ENCODE measurements at regions not wholly inside any gene's neighbourhood (a gene's known extent, or its start where the extent isn't known, plus 50 kb on each side); places are given as distances from the start of the nearest gene placed in this dataset.

DNA sequence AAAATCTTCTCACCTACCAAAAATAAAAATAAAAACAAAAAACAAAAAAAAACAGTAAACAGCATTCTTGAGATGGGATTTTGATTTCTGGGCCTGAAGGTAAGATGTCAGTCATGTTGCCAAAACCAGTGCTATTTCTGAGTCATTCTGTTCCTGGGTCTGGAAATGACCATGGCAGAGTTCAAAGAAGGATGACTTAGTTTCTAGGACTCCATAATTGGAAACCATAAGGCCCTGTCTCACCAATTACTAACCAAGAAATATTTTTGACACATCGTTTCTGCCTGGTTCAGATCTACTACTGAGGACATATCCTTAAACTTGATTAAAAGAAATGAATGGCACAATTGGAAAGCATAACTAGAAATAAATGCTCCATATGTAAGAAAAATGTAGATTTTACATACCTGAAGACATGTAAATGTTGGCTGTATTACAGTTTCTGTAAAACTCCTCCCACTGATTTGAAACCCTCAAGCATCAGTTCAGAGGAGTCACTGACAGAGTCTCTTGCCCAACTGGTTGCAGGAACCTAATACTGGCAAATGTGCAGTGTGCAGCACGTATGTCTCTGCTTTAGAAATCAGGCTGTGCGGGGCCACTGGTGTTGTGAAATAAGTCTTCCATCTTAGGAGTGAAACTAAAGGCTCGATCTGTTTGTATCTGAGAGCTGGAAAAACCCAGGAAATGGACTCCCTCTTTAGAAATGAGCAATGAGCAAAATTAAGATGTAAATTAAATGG lies 84.8 kb upstream of the EGR2 start:
- Histone ChIP-seq H3K27me3 (ENCODE audit: insufficient read depth, low read depth, severe bottlenecking) (peaks cover 43% of the 10 kb centered on the region), H3K27ac (no peak overlapping the region), H3K4me3 (ENCODE audit: low read depth, low read length) (no peak overlapping the region), H3K36me3 (no peaks in the 10 kb centered on the region), H3K9me3 (ENCODE audit: severe bottlenecking) (no peaks in the 10 kb centered on the region)
- no peak for TF ChIP-seq CTCF (IDR thresholded peaks at IDR 0.05; ENCODE audit: low read depth, low read length)
- DNase-seq, result no peak

GRCh38 chr10:62899311-62899710 lies 83.1 kb upstream of the EGR2 start:
- no peak for TF ChIP-seq CTCF (IDR thresholded peaks at IDR 0.05; ENCODE audit: low read depth, low read length)
- Histone ChIP-seq H3K9me3 (ENCODE audit: severe bottlenecking) (no peaks in the 10 kb centered on the region), H3K36me3 (no peaks in the 10 kb centered on the region), H3K4me3 (ENCODE audit: low read depth, low read length) (no peak overlapping the region), H3K27ac (no peak overlapping the region), H3K27me3 (ENCODE audit: insufficient read depth, low read depth, severe bottlenecking) (peaks cover 49% of the 10 kb centered on the region)
- no peak for DNase-seq

GRCh38 chr10:62895063-62895462 lies 78.9 kb upstream of the EGR2 start:
- Histone ChIP-seq H3K4me3 (ENCODE audit: low read depth, low read length) (no peak overlapping the region), H3K27ac (no peak overlapping the region), H3K36me3 (no peaks in the 10 kb centered on the region), H3K9me3 (ENCODE audit: severe bottlenecking) (no peaks in the 10 kb centered on the region), H3K27me3 (ENCODE audit: insufficient read depth, low read depth, severe bottlenecking) (peaks cover 70% of the 10 kb centered on the region)
- TF ChIP-seq CTCF (IDR thresholded peaks at IDR 0.05; ENCODE audit: low read depth, low read length), result no peak
- no peak for DNase-seq

DNA sequence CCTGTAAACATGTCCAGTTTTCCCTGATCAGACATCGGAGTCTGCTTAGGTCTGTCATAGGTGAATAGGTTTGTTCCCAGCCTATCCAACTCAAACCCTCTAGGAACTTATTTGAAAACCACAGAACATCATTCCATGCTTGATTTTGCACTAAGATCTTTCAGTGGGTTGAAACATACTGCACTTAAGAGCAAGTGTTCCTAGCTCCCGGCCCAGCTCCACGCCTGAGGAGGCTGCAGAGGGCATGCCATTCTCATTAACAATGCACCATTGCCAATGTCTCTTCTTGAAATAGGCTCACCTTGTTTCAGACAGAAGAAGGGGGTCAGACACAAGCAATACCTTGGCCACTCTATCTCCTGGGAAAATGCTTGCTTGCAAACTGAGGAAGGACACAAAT lies 78.0 kb upstream of the EGR2 start:
- H3K9me3 ChIP-seq (ENCODE audit: severe bottlenecking), result no peaks in the 10 kb centered on the region
- no peak for TF ChIP-seq CTCF (IDR thresholded peaks at IDR 0.05; ENCODE audit: low read depth, low read length)
- no peak overlapping the region for H3K4me3 ChIP-seq (ENCODE audit: low read depth, low read length)
- no peak for DNase-seq
- H3K27me3 ChIP-seq (ENCODE audit: insufficient read depth, low read depth, severe bottlenecking), result peaks cover 74% of the 10 kb centered on the region
- no peaks in the 10 kb centered on the region for H3K36me3 ChIP-seq
- no peak overlapping the region for H3K27ac ChIP-seq

DNA sequence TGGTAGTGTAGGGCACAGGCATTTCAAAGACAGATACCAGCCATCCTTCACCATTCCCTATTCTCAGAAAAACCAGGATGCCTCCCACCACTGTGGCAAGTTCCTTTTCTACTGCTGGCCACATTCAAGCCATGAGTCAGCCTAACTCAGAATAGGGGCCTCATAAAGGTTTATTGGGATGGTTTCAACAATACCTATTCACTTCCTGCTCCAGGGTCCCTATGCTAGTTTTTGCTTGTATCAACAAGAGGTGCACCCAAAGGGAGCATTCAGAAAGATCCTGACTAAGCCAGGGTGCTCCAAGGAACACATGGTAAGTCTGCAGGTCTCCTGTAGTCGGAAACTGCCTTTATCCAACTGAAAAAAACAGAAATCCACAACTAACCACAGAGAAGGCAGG lies 76.9 kb upstream of the EGR2 start:
- Histone ChIP-seq H3K27ac (no peak overlapping the region), H3K27me3 (ENCODE audit: insufficient read depth, low read depth, severe bottlenecking) (peaks cover 77% of the 10 kb centered on the region), H3K4me3 (ENCODE audit: low read depth, low read length) (no peak overlapping the region), H3K36me3 (no peaks in the 10 kb centered on the region), H3K9me3 (ENCODE audit: severe bottlenecking) (no peaks in the 10 kb centered on the region)
- no peak for DNase-seq
- no peak for TF ChIP-seq CTCF (IDR thresholded peaks at IDR 0.05; ENCODE audit: low read depth, low read length)

- Histone ChIP-seq H3K27ac (no peak overlapping the region), H3K36me3 (no peaks in the 10 kb centered on the region), H3K4me3 (ENCODE audit: low read depth, low read length) (no peak overlapping the region), H3K9me3 (ENCODE audit: severe bottlenecking) (no peaks in the 10 kb centered on the region), H3K27me3 (ENCODE audit: insufficient read depth, low read depth, severe bottlenecking) (peaks cover 84% of the 10 kb centered on the region)
- no peak for DNase-seq
- no peak for TF ChIP-seq CTCF (IDR thresholded peaks at IDR 0.05; ENCODE audit: low read depth, low read length)
Measured at GRCh38 chr10:62890395-62890794, 74.2 kb upstream of the EGR2 start.

All from WERI-Rb-1 (cell line).